ENCODE measurements at regions not wholly inside any gene's neighbourhood (a gene's known extent, or its start where the extent isn't known, plus 50 kb on each side); places are given as distances from the start of the nearest gene placed in this dataset.
"Not testable (repeated sequence)": the region's sequence is repeated elsewhere in the genome, so short reads cannot be mapped to it uniquely, and the experiment has no call there.

DNA sequence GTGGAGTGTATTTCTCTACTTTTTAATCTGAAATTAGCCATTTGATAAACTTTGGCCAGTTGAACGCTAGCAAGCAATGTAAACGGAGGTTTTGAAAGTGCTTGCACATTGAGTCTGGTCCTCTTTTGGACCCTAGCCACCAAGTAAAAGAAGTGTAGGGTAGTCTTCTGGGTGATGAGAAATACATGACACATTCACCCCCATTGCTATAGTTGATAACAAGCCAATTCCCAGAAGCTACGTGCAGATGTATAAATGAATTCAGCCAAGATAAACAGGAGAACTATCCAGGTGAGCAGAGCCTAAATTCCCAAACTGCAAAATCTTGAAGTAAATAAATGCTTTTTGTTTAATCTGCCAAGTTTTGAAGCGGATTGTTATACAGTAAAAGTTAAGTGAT is 965.4 kb upstream of the GRIA3 start:
- H3K27ac ChIP-seq, result no peak overlapping the region
- ATAC-seq (replicated peaks in 6 of 8), result no peak
- H3K4me1 ChIP-seq (replicated peaks in 1 of 2), result peaks cover 0 to 3% of the 10 kb centered on the region in 2 donors
- no peak overlapping the region for H3K4me3 ChIP-seq
- WGBS, 10 experiments, result 22 to 100% (median 88%) methylated on average over 1 to 4 of the region's 4 CpGs; no CpG with 5 or more reads in 2 of the 10 experiments
- in situ Hi-C loops (cut with MboI; ENCODE audit: low pct_unique_long_range_greater_than_20kb in 2 of 9, low sequenced_read_pairs in 9 of 9, unreplicated experiment in 9 of 9), result no loop called here

DNA sequence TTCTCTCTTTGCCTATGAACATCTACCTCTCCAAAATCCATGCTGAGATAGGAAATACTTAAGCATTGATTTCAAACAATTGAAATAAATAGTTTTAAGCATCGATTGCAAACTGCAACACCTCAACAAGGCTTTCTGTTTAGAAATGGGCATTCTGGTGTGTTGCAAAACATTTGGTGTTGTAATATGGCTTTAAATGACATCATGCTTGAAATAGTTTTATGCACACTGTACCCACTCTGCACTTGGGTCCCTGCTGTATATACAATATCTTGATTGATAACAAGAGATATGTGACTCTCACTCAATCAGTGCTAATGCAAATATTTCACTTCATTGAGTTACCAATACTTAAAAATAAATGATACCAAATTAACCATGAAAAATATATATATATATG is 964.9 kb upstream of the GRIA3 start:
- Histone ChIP-seq H3K4me3 (no peak overlapping the region), H3K27ac (no peak overlapping the region), H3K4me1 (replicated peaks in 1 of 2) (peaks cover 0 to 3% of the 10 kb centered on the region in 2 donors)
- in situ Hi-C loops (cut with MboI; ENCODE audit: low pct_unique_long_range_greater_than_20kb in 2 of 9, low sequenced_read_pairs in 9 of 9, unreplicated experiment in 9 of 9), result no loop called here
- WGBS, 10 experiments, result 20 to 100% (median 58%) methylated on average over 1 of the region's 1 CpG; no CpG with 5 or more reads in 5 of the 10 experiments
- no peak for ATAC-seq (replicated peaks in 6 of 8)

DNA sequence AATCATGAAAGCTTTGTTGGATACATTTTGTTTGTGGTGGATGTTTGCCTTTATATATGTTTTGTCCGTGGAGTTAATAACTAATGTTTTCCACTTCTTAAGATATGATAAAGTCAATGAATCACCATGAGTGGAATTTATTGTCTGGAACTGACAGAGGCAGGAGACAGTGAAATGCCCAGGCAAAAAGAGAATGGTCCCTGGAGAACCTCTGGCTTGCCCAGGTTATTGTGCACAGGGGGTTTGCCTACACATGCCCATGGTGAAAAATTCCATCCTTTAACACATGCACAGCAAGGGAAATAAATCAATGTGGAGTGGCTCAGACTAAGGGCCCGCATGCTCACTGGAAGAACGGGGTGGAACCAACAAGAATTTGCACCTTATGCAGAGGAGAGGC is 964.3 kb upstream of the GRIA3 start:
- WGBS, 10 experiments, result 10 to 86% (median 46%) methylated on average over 1 to 3 of the region's 3 CpGs; no CpG with 5 or more reads in 4 of the 10 experiments
- no peak overlapping the region for H3K27ac ChIP-seq
- peaks cover 0 to 3% of the 10 kb centered on the region in 2 donors for H3K4me1 ChIP-seq (replicated peaks in 1 of 2)
- no peak overlapping the region for H3K4me3 ChIP-seq
- in situ Hi-C loops (cut with MboI; ENCODE audit: low pct_unique_long_range_greater_than_20kb in 2 of 9, low sequenced_read_pairs in 9 of 9, unreplicated experiment in 9 of 9), result no loop called here
- ATAC-seq (replicated peaks in 6 of 8), result no peak

DNA sequence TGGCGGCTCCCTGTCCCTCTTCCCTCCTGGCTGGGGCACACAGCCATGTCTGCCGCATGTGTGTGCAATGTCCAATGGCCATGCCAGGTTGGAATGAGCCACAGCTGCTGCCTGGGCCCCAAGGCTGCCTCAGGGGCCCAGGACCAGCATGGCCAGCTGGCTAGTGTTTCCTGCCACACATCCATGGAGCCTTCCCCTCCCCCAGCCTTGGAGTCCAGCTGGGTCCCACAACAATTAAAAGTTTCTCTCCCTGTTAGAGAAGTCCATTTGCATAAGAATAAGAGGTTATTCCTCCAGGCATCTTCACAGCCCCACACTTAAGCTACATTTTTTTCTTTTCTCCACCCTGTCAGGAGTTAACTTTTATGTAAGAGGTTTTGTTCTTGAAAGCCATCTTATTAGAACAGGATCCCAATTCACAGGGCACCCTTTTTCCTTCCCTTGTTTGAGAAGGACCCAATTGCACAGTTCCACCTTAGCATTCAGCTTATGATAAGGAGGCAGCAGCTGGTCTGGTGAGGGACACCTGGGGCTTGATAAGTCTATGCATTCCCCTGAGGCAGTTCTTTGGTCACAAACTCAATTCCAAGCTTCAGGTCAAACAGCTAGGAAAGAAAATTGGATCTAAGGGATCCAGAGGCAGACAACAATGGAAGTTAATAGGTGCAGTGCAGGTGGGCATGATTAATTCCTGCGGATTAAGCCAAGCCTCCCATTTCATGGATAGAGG is 963.3 kb upstream of the GRIA3 start:
- Histone ChIP-seq H3K27ac (no peak overlapping the region), H3K4me1 (replicated peaks in 1 of 2) (no peaks in the 10 kb centered on the region), H3K4me3 (no peak overlapping the region)
- ATAC-seq (replicated peaks in 6 of 8), result peak in 3 of 8 experiments; percentile 24 to 41 (median 36)
- in situ Hi-C loops (cut with MboI; ENCODE audit: low pct_unique_long_range_greater_than_20kb in 2 of 9, low sequenced_read_pairs in 9 of 9, unreplicated experiment in 9 of 9), result no loop called here
- 0 to 80% (median 0%) methylated on average over 1 of the region's 3 CpGs; no CpG with 5 or more reads in 7 of the 10 experiments for WGBS, 10 experiments

DNA sequence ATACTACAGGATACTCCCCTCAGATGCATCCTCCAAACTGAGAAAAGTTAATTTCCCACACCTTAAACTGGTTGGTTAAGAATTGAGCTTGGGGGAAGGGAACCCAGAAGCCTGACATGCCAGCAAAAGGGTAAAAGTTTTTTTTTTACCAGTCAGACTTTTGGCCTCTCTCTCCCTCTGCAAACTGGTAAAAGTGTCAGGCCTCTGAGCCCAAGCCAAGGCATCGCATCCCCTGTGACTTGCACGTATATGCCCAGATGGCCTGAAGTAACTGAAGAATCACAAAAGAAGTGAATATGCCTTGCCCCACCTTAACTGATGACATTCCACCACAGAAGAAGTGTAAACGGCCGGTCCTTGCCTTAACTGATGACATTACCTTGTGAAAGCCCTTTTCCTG is 962.3 kb upstream of the GRIA3 start:
- ATAC-seq (replicated peaks in 6 of 8); in situ Hi-C loops (cut with MboI; ENCODE audit: low pct_unique_long_range_greater_than_20kb in 2 of 9, low sequenced_read_pairs in 9 of 9, unreplicated experiment in 9 of 9); H3K27ac ChIP-seq; H3K4me1 ChIP-seq (replicated peaks in 1 of 2); H3K4me3 ChIP-seq: not testable (repeated sequence)
- 20% methylated on average over 1 of the region's 4 CpGs; no CpG with 5 or more reads in 9 of the 10 experiments for WGBS, 10 experiments

DNA sequence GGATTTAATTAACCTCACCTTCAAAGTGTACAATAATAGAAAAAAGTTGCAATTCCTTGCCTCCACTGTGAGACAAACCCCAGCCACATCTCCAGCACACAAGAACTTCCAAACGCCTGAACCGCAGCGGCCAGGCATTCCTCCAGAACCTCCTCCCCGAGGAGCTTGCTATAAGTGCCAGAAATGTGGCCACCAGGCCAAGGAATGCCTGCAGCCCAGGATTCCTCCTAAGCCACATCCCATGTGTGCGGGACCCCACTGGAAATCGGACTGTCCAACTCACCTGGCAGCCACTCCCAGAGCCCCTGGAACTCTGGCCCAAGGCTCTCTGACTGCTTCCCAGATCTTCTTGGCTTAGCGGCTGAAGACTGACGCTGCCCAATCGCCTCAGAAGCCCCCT is 959.9 kb upstream of the GRIA3 start:
- in situ Hi-C loops (cut with MboI; ENCODE audit: low pct_unique_long_range_greater_than_20kb in 2 of 9, low sequenced_read_pairs in 9 of 9, unreplicated experiment in 9 of 9); H3K27ac ChIP-seq: not testable (repeated sequence)
- WGBS, 10 experiments, result no CpG with 5 or more reads among the region's 9 CpGs

DNA sequence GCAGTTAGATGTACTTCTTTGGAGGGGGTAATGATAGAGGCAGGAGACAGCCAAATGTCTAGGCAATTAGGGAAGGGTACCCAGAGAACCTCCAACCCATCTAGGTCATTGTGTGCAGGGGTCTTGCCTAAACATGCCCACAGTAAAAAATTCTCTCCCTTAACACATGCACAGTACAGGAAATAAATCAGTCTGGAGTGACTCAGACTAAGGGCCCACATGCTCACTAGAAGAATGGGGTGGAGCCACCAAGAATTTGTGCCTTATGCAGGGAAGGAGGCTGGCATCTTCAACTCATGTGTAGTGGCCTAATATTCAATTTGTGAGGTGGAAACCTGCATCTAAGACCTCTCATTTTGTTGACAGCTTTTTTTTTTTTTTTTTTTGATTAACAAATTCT is 945.3 kb upstream of the GRIA3 start:
- Histone ChIP-seq H3K4me3 (no peak overlapping the region), H3K27ac (no peak overlapping the region), H3K4me1 (replicated peaks in 1 of 2) (no peaks in the 10 kb centered on the region)
- in situ Hi-C loops (cut with MboI; ENCODE audit: low pct_unique_long_range_greater_than_20kb in 2 of 9, low sequenced_read_pairs in 9 of 9, unreplicated experiment in 9 of 9), result no loop called here
- ATAC-seq (replicated peaks in 6 of 8), result peak in 7 of 8 experiments; percentile 24 to 93 (median 59)

More for the DNA sequence above, 959.9 kb upstream of the GRIA3 start:
- not testable (repeated sequence) for H3K4me3 ChIP-seq; ATAC-seq (replicated peaks in 6 of 8); H3K4me1 ChIP-seq (replicated peaks in 1 of 2)

DNA sequence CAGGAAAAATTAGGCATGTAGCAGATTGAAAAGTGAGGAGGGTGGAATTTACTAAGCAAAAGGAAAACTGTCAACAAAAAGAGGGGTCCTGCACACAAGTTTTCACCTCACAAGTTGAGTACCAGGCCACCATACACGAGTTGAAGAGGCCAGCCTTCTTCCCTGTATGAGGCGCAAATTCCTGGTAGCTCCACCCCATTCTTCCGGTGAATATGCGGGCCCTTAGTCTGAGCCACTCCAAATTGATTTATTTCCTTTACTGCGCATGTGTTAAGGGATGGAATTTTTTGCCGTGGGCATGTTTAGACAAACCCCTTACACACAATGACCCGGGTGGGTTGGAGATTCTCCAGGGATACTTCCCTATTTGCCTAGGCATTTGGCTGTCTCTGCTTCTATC is 942.1 kb upstream of the GRIA3 start:
- Histone ChIP-seq H3K27ac (no peak overlapping the region), H3K4me3 (no peak overlapping the region), H3K4me1 (replicated peaks in 1 of 2) (no peaks in the 10 kb centered on the region)
- peak in 2 of 8 experiments; percentile 56 to 74 for ATAC-seq (replicated peaks in 6 of 8)
- 49 to 100% (median 75%) methylated on average over 2 to 5 of the region's 7 CpGs; no CpG with 5 or more reads in 6 of the 10 experiments for WGBS, 10 experiments
- in situ Hi-C loops (cut with MboI; ENCODE audit: low pct_unique_long_range_greater_than_20kb in 2 of 9, low sequenced_read_pairs in 9 of 9, unreplicated experiment in 9 of 9), result no loop called here

DNA sequence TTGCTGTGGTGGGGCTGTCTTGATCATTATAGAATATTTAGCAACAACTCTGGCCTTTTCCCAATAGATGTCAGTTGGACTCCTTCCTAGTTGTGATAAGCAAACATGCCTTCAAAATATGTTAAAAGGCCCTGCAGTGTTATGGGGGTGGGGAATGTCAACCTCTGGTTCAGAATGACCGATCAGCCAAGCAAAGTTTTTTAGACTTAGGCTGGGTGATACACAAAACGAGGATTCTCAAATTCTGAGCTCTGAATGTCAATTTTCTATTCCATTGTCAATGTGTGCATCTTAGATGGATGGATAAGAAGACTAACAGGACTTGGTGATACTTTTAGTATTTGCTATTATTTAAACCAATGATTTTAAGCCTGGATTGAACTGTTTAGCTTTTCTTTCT is 940.0 kb upstream of the GRIA3 start:
- Histone ChIP-seq H3K4me1 (replicated peaks in 1 of 2) (no peaks in the 10 kb centered on the region), H3K4me3 (no peak overlapping the region), H3K27ac (no peak overlapping the region)
- no peak for ATAC-seq (replicated peaks in 6 of 8)
- in situ Hi-C loops (cut with MboI; ENCODE audit: low pct_unique_long_range_greater_than_20kb in 2 of 9, low sequenced_read_pairs in 9 of 9, unreplicated experiment in 9 of 9), result no loop called here
- WGBS, 10 experiments, result 17 to 32% methylated on average over 2 of the region's 2 CpGs; no CpG with 5 or more reads in 8 of the 10 experiments

DNA sequence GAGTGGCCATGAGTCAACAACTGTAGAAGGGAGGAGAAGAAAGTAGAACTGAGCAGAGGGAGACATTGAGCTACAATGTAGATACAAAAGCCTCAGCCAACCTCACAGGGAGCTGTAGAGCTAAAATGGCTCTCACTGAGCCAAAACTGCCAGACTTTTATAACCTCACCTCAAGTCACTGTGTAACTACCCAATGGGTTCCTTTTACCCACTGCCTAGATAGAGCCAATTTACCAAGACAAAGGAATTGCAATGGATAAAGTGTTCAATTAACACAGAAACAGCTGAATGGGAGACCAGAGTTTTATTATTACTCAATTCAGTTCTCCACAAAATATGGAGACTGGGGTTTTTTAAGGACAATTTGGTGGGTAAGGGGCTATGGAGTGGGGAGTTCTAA is 938.9 kb upstream of the GRIA3 start:
- in situ Hi-C loops (cut with MboI; ENCODE audit: low pct_unique_long_range_greater_than_20kb in 2 of 9, low sequenced_read_pairs in 9 of 9, unreplicated experiment in 9 of 9), result no loop called here
- ATAC-seq (replicated peaks in 6 of 8), result no peak
- Histone ChIP-seq H3K4me3 (no peak overlapping the region), H3K27ac (no peak overlapping the region), H3K4me1 (replicated peaks in 1 of 2) (no peaks in the 10 kb centered on the region)

DNA sequence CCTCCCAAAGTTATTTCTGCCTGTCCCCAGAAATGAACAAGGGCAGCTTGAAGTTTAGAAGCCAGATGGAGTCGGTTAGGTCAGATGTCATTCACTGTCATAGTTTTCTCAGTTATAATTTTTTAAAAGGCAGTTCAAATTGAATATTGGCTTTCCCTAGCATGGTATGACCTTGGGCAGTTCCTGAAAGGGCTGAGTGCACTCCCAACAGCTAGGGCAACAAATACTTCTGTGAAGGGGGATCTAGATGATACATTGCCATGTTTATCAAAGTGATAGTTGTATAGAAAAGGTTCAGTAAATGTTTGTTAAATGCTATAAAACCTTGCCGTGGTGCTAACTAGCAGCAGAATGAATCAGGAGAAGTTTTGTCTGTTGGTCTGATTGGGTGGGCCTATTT is 938.1 kb upstream of the GRIA3 start:
- 0 to 100% (median 58%) methylated on average over 1 to 2 of the region's 2 CpGs; no CpG with 5 or more reads in 6 of the 10 experiments for WGBS, 10 experiments
- Histone ChIP-seq H3K27ac (no peak overlapping the region), H3K4me1 (replicated peaks in 1 of 2) (no peaks in the 10 kb centered on the region), H3K4me3 (no peak overlapping the region)
- ATAC-seq (replicated peaks in 6 of 8), result no peak
- in situ Hi-C loops (cut with MboI; ENCODE audit: low pct_unique_long_range_greater_than_20kb in 2 of 9, low sequenced_read_pairs in 9 of 9, unreplicated experiment in 9 of 9), result no loop called here

DNA sequence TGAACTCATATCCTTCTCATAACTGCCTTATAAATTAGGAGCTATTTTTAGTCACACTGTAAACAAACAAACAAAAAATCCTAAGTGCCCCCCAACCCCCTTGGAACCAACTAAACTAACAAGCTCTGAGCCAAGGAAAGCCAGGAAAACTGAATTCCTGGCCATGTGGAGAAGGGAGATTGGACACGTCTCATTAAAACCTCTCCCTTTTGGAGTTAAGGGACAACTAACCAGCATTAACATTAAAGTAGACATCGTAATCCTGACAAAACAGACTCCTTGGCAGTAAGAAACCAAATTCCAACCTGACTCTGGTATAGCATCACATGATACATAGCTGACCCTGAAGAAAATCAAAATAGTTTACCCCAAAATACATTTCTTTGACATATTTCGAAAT is 937.1 kb upstream of the GRIA3 start:
- 0 to 100% (median 61%) methylated on average over 1 to 3 of the region's 3 CpGs; no CpG with 5 or more reads in 6 of the 10 experiments for WGBS, 10 experiments
- Histone ChIP-seq H3K4me1 (replicated peaks in 1 of 2) (no peaks in the 10 kb centered on the region), H3K4me3 (no peak overlapping the region), H3K27ac (no peak overlapping the region)
- no peak for ATAC-seq (replicated peaks in 6 of 8)
- in situ Hi-C loops (cut with MboI; ENCODE audit: low pct_unique_long_range_greater_than_20kb in 2 of 9, low sequenced_read_pairs in 9 of 9, unreplicated experiment in 9 of 9), result no loop called here

DNA sequence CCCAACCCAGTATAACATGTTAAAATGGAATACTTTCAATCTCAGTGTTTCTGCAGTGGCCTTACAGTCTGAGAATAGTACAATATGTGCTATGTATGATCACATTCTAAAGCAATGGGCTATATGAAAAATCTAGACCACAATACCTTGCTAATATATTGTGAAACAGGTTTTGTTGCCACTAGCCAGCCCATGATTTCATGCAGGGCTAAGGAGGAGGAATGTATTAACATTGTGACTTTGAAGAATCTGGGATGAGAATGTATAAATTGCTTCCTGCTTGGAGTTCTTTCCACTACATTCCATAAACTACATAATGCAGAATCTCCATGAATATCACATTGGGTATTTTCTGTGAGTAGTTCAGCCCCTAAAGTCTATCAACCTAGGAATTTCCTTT is 935.4 kb upstream of the GRIA3 start:
- peak in 1 of 8 experiments; percentile 34 for ATAC-seq (replicated peaks in 6 of 8)
- no peak overlapping the region for H3K27ac ChIP-seq
- in situ Hi-C loops (cut with MboI; ENCODE audit: low pct_unique_long_range_greater_than_20kb in 2 of 9, low sequenced_read_pairs in 9 of 9, unreplicated experiment in 9 of 9), result no loop called here
- H3K4me1 ChIP-seq (replicated peaks in 1 of 2), result no peaks in the 10 kb centered on the region
- no peak overlapping the region for H3K4me3 ChIP-seq

DNA sequence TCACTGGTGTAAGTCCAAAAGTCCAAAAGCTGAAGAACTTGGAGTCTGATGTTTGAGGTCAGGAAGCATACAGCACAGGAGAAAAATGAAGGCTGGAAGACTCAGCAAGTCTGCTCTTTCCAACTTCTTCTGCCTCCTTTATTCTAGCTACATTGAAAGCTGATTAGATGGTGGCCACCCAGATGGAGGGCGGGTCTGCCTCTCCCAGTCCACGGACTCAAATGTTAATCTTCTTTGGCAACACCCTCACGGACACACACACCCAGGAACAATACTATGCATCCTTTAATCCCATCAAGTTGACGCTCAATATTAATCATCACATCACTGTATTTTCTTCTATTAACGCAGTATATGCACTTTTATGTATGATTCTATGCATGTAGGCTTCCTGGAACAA is 931.6 kb upstream of the GRIA3 start:
- Histone ChIP-seq H3K4me1 (replicated peaks in 1 of 2) (no peaks in the 10 kb centered on the region), H3K27ac (no peak overlapping the region), H3K4me3 (no peak overlapping the region)
- 0 to 100% (median 44%) methylated on average over 1 to 4 of the region's 5 CpGs; no CpG with 5 or more reads in 5 of the 10 experiments for WGBS, 10 experiments
- in situ Hi-C loops (cut with MboI; ENCODE audit: low pct_unique_long_range_greater_than_20kb in 2 of 9, low sequenced_read_pairs in 9 of 9, unreplicated experiment in 9 of 9), result no loop called here
- peak in 2 of 8 experiments; percentile 51 to 61 for ATAC-seq (replicated peaks in 6 of 8)
